ENCODE measurements at regions not wholly inside any gene's neighbourhood (a gene's known extent, or its start where the extent isn't known, plus 50 kb on each side); places are given as distances from the start of the nearest gene placed in this dataset.
A peak's percentile ranks its signal among the peaks of the same experiment; 100 is the strongest.

DNA sequence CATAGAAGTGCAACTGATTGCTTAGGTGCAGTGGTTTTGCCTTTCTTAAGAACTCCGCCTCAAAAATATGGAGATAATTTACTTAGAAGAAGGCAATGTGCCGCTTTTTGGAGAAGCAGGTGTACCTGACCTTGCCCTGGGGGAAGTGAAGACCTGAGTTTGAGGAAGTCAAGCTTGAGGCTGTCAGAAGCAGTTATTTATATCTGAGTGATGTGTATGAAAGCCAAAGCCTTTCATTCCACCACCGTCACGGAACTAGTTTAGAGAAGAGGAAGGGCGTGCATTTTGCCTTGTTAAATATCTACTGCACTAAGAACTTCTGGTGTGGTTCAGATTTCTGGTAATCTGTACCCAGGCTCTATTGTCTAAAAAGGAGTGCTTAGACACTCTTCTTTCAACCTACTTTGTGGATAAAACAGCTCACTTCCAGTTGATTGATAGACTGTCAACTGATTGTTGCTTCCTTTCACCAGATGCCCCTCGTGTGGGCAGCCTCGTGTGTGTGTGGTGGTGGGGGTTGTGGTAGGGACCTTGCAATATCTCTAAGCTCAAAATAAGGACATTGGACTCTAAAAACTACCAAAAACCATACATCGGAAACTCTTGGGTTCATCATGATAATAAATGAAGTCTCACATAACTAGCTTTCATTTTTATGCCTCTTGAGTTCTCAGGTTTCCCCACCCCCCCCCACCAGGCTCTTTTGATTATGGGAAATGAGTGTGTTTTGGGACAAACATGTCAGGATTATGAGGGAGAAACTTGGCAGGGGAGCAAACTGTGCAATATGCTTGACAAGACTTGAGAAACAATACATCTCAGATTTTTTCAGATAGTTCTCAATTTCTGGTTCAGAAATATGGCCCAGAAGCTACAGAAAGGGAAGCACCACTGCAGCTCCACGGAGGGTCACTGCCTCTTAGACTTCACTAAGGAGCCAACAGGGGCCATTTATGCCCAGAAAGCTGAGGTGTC, 78.6 kb downstream of the ARF6 start:
- DNase-seq (ENCODE audit: low read depth), result no peak

DNA sequence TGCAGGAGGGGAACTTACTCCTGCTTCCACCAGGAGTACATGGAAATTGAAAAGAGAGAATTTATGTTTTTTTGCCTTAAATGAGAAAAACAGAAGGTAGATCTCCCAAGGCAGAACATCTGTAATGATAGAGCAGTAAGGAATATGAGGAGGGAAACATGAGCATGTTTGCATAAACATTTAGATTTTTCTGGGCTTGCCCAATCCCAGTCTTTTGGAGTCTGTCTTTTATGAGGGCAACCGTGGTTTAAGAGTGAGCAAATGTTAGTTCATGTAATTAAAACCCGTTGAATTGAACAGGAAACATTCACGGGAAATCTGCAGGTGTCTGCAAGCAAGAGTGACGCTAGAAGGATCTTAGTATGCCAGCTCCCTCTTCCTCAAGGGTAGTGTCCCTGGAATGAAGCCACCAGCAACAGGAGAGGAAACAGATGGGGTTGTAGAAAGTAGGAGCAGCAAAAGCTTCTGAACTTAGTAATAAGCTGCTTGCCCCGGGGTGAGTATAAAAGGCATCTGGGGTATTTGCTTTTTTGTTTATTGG, 79.3 kb downstream of the ARF6 start:
- DNase-seq (ENCODE audit: low read depth), result no peak

DNA sequence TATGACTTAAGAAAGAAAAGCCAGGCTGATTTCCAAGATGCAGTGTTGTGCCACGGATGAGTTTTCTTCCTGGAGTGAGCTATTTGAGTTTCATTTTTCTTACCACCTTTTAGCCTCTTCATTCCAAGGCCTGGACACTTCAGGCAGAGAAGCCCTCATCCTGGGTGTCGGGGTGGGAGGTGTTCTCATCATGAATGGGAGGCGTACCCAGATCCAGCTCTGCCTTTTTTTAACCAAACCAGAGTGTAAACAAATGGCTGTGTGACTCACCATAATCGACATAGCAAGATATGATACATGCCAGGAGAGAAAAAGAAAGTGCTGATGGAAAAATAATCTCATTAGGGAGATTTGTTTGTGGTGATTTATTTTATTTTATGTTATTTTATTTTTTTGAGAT, 79.9 kb downstream of the ARF6 start:
- DNase-seq (ENCODE audit: low read depth), result peak; percentile 72

DNA sequence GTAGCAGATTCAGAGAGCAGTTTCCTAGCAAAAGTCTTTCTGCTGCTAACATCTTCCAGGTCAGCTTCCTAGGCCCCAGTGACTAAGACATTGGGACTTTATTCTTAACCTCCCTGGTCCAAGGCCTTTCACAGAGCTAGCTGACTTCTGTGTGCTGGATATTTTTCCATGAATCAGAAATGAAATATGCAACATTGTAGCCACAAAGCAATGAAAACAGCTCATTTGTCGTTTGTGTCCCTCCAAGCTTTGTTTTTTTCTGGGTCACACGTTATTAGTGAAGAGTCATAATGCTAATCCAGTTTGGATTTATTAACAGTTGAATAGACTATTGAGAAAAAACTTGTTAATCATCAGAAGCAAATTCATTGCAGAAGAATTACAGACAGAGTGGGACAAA, 82.4 kb downstream of the ARF6 start:
- DNase-seq (ENCODE audit: low read depth), result peak; percentile 92

DNA sequence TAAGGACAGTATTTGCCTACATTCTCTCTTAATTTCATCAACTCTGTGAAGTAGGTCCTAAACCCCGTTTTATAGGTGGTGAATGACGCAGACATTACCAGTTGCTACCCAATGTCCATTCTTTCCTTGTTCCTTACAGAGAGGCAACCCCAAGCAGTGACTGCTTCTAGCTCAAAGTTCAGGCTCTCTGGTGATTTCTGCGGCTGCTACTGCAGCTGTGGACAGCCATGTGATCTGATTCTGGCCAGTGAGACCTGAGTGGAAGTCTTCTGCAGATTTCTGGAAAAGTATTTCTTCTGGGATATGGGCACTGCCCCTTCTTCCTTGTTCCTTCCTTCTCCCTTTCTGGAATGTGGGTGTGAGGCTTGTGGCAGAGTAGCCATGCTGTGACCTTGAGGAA, 82.9 kb downstream of the ARF6 start:
- no peak for DNase-seq (ENCODE audit: low read depth)

DNA sequence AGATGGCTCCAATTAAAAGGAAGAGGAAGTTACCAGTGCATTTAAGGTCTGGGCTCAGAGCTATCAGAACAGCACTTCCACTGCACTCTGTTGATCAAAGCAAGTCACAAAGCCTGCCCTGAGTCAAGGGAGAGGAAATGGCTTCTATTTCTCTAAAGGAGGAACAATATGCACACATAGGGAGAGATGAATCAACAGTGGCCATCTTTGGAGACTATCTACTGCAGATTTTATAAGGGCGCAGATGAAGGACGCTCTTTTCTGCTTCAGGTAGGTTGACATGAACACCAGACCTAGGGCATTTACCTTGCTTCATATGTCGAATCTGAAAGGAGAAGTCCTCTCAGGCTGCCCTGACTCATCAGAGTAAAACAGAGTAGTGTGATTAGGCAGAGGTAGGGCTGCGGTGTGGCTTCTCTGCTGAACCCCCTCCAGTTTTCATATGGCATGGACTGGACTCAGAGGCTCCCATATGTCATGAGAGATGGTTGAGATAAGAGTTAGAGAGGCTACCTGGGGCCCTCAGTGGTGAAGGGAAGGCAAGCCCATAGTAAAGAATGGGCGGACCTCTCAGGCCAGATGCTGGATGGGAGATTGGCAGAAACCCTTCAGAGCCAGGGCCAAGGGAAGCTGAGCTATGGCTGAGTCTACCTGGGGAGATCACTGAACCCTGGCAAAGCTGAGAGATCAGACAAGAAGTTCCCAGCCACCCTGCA, 84.4 kb downstream of the ARF6 start:
- DNase-seq (ENCODE audit: low read depth), result no peak

DNA sequence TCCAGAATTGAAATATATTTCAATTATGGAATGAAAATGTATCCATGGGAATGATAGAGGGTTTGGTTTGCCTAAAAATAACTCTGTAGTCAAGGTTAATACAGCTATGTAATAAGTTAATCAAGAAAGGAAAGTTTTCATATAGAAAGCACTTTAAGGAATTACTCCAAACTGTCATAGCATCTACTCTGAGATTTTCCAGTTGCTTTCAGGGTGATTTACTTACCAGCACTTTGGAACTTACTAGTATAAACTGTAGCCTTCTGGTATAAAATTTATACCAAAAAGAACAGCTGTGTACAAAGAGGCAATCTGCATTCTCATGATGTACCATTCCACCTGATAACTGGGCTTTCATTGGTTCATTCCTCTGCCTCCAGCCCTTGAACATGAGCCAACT, 87.1 kb downstream of the ARF6 start:
- DNase-seq (ENCODE audit: low read depth), result no peak

DNA sequence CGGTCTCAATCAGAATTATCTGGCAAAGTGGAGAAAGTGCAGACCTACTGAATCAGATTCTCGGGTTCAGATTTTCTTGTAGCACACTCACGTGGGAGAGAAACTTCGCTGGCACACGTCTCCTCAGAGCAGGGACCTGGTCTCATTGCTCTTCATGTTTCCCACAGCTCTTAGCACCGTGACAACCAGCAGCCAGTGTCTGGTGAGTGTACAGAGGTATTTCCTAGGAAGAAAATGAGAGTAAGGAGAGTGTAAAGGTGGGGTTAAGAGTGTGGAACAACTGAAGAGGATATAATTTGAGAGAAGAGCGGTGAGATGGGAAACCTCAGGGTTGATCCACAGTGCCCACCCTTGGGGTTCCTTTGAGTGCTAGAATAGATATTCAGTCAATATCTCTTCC, 89.2 kb downstream of the ARF6 start:
- DNase-seq (ENCODE audit: low read depth), result no peak

DNA sequence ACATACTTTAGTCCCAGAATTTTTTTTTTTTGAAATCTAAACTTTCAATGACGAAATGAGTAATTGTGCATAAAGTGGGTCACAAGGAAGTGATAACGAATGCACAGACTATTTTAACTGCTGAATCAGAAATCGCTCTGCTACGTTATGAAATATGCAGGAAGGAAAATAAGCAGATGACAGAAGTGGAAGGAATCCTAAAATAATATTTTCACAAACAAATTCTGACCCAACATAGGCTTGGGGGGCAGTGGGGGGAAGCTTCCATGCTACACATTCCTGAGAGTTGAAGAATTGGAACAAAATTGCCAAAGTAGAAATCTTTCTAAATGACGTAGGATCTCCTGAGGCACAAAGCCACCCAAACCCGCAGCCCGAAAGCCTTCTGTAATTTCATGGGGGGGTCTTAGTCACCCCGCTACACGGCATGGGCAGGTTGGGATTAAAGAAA, 89.6 kb downstream of the ARF6 start:
- DNase-seq (ENCODE audit: low read depth), result peak; percentile 95

DNA sequence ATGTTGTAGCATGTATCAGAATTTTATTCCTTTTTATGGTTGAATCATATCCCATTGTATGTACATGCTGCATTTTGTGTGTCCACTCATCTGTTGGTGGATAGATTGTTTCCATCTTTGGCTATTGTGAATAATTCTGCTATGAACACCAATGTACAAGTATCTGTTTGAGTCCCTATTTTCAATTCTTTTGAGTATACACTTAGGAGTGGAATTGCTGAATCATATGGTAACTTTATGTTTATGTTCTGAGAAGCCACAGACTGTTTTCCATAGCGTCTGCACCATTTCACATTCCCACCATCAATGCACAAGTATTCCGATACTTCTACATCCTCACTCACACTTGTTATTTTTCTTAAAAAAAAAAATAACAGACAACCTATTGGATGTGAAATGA, 91.5 kb downstream of the ARF6 start:
- no peak for DNase-seq (ENCODE audit: low read depth)

DNA sequence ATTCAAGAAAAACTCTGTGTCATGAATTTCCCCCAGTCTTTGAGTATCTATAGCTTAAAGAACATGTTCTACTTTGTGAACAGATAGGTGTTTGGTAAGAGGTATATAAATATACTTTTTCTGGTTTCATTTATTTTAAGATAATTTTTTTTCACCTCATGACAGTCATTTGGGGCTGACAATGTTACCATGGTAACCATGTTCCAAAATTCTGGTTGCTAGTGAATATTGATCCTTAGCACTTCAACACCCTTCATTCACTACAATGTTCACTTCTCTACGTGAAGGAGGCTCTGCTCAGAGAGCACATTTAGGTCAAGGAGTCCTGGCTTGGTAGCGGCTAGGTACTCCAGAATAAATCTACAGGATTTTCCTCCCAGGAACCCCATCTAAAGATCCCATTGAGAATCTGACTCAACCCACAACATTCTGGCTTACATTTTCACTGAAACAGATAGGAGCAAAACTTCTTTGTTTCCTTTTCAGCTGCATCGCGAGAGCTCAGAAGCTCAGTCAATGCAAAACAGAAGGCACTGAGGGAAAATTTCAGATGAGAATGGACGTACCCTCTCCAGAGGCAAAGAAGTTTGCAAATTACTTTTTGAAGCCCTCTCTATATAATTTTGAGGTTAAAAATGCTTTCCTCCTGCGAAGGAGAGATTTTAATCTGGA, 93.6 kb downstream of the ARF6 start:
- no peak for DNase-seq (ENCODE audit: low read depth)

DNA sequence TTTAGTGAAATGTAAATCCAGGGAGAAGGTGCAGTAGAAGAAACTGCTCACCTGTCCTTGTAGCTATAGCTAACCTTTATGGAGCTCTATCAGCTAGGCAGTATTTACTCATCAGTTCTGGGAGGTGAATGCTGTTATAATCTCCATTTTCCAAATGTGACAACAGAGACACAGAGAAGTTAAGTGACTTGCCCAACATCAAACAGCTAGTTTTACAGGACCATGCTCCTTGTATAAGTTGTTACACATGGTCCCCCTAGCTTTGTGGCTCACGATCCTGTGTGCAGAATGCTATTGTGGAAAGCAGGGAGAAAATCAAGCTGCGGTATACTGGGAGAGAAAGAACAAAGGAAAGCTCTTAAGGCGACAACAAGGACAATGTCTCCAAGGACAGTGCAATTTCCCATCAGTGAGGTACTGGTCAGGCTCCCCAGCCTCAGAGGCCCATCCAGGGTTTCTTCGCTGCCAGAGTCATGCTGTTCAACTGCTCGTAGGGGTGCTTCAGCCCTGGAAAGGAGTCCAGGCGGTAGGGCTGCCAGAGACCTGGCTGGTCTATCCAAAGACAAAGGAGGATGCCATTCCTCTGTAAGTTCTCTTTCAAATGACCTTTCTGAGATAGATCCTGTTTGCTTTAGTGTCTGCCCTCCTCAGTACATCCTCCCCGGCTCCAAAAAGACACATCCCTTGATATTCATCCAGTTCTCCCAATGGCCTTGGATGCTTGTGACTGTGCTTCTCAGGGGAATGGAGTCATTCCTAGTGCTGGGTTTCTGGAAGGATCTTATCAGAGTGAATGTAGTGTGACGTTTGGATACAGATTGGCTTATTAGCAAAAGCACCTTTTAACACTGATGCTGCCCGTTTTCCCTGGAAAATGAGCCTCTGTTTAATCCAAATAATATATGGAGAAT, 95.5 kb downstream of the ARF6 start:
- no peak for DNase-seq (ENCODE audit: low read depth)

DNA sequence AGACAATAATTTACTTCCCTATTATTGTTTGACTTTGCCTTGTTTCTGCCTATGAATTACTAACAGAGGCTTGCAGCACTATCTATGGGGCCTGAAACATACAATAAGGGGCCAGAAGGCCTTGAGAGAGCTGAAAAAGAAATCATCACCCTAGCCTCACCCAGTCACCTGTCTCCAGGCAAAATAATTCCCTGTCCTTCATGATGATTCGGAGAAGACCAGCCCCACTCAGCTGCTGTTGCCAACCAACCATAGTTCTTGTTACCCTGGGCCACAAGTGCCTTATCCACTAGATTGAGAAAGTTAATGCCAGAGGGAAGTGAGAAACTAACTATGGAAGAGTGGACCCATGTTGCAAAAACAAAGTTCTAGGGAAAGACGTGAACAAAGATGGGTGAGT, 97.1 kb downstream of the ARF6 start:
- DNase-seq (ENCODE audit: low read depth), result no peak

DNA sequence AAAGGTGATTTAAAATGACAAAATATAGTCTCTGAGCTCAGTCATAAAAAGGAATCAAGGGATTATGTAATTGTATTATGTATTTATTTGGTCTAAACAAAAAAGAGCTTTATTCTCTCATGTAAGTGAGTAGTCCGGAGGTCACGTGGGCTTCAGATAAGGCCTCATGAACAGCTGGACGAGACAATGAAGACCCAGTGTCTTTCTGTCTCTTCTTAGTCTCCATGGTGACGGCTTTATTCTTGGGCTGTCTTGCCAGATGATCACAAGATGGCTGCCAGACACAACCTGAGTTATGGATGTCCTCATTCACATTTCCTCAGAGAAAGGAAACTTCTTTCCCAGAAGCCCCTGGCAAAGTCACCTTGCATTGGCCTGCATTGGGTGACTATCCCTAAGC, 98.6 kb downstream of the ARF6 start:
- no peak for DNase-seq (ENCODE audit: low read depth)

DNA sequence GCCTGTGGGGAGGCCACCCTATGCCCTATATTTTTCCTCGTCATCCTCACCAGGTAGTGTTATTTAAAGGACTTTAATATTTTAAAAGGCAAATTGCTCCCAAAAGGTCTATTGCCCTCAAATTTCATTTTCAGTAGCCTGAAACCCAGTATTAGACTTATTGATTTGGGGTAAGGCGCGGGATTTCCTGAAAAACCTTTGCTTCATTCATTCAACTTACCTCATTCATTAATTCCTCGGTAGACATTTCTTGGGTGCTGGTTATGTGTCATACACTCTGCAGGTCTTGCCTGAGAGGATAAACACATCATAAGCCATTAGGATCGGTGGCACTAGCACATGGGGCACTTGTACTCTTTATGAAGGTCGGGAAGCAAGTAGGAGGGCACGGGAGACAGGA, 99.2 kb downstream of the ARF6 start:
- no peak for DNase-seq (ENCODE audit: low read depth)

DNA sequence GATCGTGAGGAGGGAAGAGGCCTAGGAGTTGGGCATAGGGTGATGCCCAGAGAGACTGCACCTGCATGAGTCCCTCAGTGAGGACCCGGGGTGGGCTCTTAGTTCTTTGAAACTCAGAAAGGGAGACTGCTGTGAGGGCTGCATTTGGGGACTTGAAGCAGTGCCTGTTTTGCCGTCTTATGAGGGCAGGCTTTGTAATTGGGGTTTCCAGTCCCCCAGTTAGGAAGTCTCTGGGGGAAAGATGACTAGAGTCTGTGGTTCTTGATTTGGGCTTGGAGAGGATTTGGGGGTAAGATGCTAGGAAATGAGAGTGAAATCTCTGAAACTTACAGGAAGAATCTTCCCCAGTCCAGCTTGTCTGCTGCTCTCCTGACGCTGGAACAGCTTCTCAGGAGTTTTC, 99.6 kb downstream of the ARF6 start:
- DNase-seq (ENCODE audit: low read depth), result no peak

DNA sequence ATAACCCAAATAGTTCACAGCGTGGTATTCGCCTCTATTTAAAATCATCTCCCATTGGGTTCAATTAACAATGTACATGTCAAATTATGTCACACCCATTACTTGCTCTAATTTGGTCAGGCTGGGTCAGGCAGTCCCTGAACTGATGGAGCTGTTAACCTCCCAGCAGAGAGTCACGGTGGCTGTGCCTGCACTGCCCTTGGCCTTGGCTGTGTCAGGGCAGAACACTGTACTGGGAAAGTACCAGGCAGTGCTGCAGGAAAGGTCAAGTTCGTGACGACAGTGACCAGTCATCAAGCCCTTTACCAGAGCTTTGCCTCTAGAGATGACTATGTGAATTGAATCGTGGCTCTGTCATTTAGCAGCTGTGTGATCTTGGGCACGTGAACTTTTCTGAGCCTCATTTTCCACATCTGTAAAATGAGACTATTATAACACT, 100.0 kb downstream of the ARF6 start:
- peak; percentile 69 for DNase-seq (ENCODE audit: low read depth)

DNA sequence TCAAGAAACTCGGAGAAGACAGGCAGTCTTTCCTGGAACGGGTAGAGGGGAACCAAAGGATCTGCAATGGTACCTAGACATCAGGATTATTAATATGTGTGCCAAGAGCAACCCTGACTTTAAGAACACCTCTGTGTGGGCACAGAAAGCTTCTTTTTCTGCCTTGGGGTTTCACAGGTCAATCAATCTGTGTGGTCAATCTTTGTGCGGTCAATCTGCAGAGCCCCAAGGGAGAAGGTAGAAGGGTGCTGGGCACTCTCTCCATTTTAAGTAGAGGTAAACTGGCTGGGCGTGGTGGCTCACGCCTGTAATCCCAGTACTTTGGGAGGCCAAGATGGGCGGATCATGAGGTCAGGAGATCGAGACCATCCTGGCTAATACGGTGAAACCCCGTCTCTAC, 100.7 kb downstream of the ARF6 start:
- DNase-seq (ENCODE audit: low read depth), result no peak

DNA sequence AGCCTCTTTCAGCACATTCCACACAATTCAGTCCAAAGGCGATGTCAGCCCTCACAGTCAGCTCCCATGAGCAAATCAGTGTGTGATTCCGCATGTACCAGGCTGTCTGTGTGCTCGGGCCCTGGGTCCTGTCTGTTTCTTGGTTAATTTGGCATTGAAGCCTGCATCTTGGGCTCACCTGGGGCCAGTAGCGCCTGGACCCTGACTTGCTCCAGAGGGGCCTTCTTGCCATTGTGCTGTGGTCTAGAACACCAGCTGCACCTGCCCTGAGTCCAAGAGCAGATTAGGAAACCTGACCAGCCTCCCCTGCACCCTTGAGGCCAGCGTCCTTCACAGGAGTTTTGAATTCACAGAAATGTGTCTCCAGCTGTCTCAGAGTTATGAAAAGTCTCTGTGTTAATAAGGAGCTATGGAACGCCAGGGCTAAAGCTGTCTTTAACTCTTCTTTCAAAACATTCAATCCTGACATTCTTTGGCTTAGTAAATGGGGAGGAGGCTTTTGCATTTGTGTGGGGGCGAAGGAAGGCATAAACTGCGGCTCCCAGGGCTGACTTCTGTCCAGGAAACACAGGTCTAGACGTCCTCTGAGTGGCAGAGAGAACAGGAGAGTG, 102.2 kb downstream of the ARF6 start:
- DNase-seq (ENCODE audit: low read depth), result no peak

DNA sequence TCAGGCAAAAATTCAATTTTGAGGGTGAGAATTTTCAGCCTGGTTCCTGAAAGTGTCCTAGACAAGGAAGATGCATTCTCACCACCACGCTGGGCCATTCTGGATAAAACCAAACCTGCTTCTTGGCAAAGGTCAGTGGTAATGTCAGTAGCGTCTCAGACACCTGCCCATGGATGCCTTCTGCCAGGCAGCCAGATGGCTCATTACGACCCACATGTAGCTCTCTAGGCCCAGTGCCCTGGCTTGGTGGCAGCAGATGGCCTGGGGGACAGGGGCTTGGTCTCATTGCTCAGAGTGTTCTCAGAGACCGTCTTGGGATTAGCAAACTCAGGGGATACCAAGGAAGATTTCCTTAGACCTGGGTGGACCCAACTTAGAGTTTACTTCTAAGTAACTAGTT, 105.1 kb downstream of the ARF6 start:
- DNase-seq (ENCODE audit: low read depth), result no peak

Data from GM04503 (cell line).